H1 (cell line): ENCODE measurements at regions not wholly inside any gene's neighbourhood (a gene's known extent, or its start where the extent isn't known, plus 50 kb on each side); places are given as distances from the start of the nearest gene placed in this dataset.

Source experiments
- CHD7 ChIP-seq: fragments of 300-600 bp; sonication (generic); IDR thresholded peaks from 2 replicates; pipeline ENCODE4 v1.7.1; 2012; ENCODE audit warnings: low read length, moderate library complexity, mild to moderate bottlenecking, inconsistent platforms; ENCODE audit not compliant: insufficient replicate concordance
- CTCF ChIP-seq, 3 experiments: IDR thresholded peaks; 1 replicate in 2 of 3; 2 replicates in 1 of 3; pipeline versions ENCODE4 v1.5.1 to v1.6.1; 2011; ENCODE audit warnings: low read length in 3 of 3, mild to moderate bottlenecking in 3 of 3, inconsistent platforms in 2 of 3, low read depth in 1 of 3, moderate library complexity in 1 of 3; ENCODE audit not compliant: insufficient read depth in 1 of 3; ENCODE audit errors: control extremely low read depth in 1 of 3
- HDAC2 ChIP-seq, 2 experiments: fragments of 300-600 bp in 1 of 2; sonication (generic) in 1 of 2; IDR thresholded peaks; 2 replicates each; pipeline ENCODE4 v1.6.1; 2011 to 2012; ENCODE audit warnings: low read depth in 2 of 2, low read length in 2 of 2, mild to moderate bottlenecking in 2 of 2, moderate library complexity in 2 of 2, borderline replicate concordance in 1 of 2, inconsistent platforms in 1 of 2
- KDM1A ChIP-seq: fragments of 200-600, 300-600 bp; sonication (generic); IDR thresholded peaks from 2 replicates; pipeline ENCODE4 v1.7.1; 2016; ENCODE audit warnings: mild to moderate bottlenecking, low read length, borderline replicate concordance
- POU5F1 ChIP-seq: IDR thresholded peaks from 2 replicates; pipeline ENCODE4 v1.6.1; 2011; ENCODE audit warnings: low read depth, mild to moderate bottlenecking, low read length, moderate library complexity
- SP2 ChIP-seq: IDR thresholded peaks from 2 replicates; pipeline ENCODE4 v1.6.1; 2012; ENCODE audit warnings: mild to moderate bottlenecking, low read length, inconsistent platforms
- SUZ12 ChIP-seq: fragments of 200-600 bp; sonication (generic); IDR thresholded peaks from 2 replicates; pipeline ENCODE4 v1.6.1; 2012; ENCODE audit warnings: mild to moderate bottlenecking, inconsistent platforms, low read length, moderate library complexity, mixed read lengths

DNA sequence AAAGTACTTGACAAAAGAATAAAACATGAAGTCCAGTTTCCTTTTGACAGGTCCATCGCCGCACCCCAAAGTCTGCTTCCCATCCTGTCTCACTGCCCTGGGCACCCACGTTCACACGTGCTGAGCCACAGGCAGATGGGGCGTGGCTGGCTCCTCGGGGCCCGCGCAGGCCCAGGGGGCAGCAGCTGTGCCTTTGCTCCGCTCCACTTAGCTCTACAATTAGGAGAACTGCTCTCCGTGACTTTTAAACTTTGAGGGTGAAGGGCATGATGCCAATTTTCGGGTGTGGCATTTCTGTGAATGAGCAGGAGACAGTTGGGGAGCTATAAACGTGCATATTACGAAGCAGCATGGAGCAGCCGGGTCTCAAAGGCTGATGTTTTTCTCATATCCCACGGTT lies 152.4 kb downstream of the TDRD15 start (continued):
- TF ChIP-seq CHD7 (no peak), SP2 (no peak), SUZ12 (no peak), HDAC2 (IDR thresholded peaks at IDR 0.05; ENCODE audit: borderline replicate concordance in 1 of 2, low read depth in 2 of 2, low read length in 2 of 2) (no peak), KDM1A (no peak), CTCF (IDR thresholded peaks at IDR 0.05; ENCODE audit: control extremely low read depth in 1 of 3, insufficient read depth in 1 of 3, low read depth in 1 of 3, low read length in 3 of 3) (no peak), POU5F1 (no peak)
